Upper lobe of left lung (tissue), 6 donors: ENCODE measurements at regions not wholly inside any gene's neighbourhood (a gene's known extent, or its start where the extent isn't known, plus 50 kb on each side); places are given as distances from the start of the nearest gene placed in this dataset.
A peak's percentile ranks its signal among the peaks of the same experiment; 100 is the strongest.
"Not testable (repeated sequence)": the region's sequence is repeated elsewhere in the genome, so short reads cannot be mapped to it uniquely, and the experiment has no call there.

Experiments used
- ATAC-seq, 2 donors: fragments of 200-7000 bp; cut with Tn5 transposase; one replicate each; pipeline ENCODE4 v1.9.1; 2022; ENCODE audit warnings: mild to moderate bottlenecking in 2 of 2, moderate library complexity in 2 of 2; ENCODE audit not compliant: low FRiP score in 2 of 2
- DNase-seq, 2 donors: peaks; one replicate each; pipeline ENCODE4 v3.0.0-alpha.2; 2019 to 2020
- H3K27ac ChIP-seq, 4 donors: fragments of 200-600 bp; sonication (generic); one replicate each; pipeline ENCODE4 v1.5.1; 2016 to 2019
- H3K27me3 ChIP-seq, 4 donors: fragments of 200-600 bp; sonication (generic); one replicate each; pipeline ENCODE4 v1.5.1; 2017 to 2019
- H3K36me3 ChIP-seq, 4 donors: fragments of 200-600 bp; sonication (generic); one replicate each; pipeline ENCODE4 v1.5.1; 2016 to 2019
- H3K4me1 ChIP-seq, 4 donors: fragments of 200-600 bp; sonication (generic); one replicate each; pipeline ENCODE4 v1.5.1; 2018 to 2019
- H3K4me3 ChIP-seq, 4 donors: fragments of 200-600 bp; sonication (generic); one replicate each; pipeline ENCODE4 v1.5.1; 2017 to 2019; ENCODE audit warnings: mild to moderate bottlenecking in 2 of 4, moderate library complexity in 1 of 4
- H3K9me3 ChIP-seq, 4 donors: fragments of 200-600 bp; sonication (generic); one replicate each; pipeline ENCODE4 v1.5.1; 2018 to 2019
- CTCF ChIP-seq, 6 experiments: fragments of 450-650 bp in 4 of 6; fragments of 200-600 bp in 2 of 6; sonication (generic) in 2 of 6; IDR thresholded peaks; one replicate each; pipeline ENCODE4 v1.5.1; 2016 to 2019; ENCODE audit warnings: antibody characterized with exemption in 6 of 6
- EP300 ChIP-seq, 4 donors: sonication (generic); formaldehyde crosslinking; IDR thresholded peaks; one replicate each; pipeline ENCODE4 v1.5.1; 2017; ENCODE audit warnings: antibody characterized with exemption in 4 of 4, control low read depth in 2 of 4
- POLR2A ChIP-seq, 4 donors: fragments of 450-650 bp; IDR thresholded peaks; one replicate each; pipeline ENCODE4 v1.5.1; 2016 to 2017; ENCODE audit warnings: antibody characterized with exemption in 4 of 4, mild to moderate bottlenecking in 2 of 4
- POLR2AphosphoS5 ChIP-seq, 2 donors: sonication (generic); formaldehyde crosslinking; IDR thresholded peaks; one replicate each; pipeline ENCODE4 v1.5.1; 2017; ENCODE audit warnings: antibody characterized with exemption in 2 of 2
- WGBS, 2 donors: methylation state at CpG; one replicate each; pipeline ENCODE4 v1.1.5; 2017 to 2018; 5-methylcytosine and 5-hydroxymethylcytosine counted together
- donor health status: DM: no; HTN: no; CAD: no; lungs with moderate emphysema.
- donor health status: DM: no; HTN: yes; CAD: no; lungs with severe emphysema.

GRCh38 chr20:29743101-29743931, 1514.1 kb upstream of the DEFB115 start:
- Histone ChIP-seq H3K27me3 (no peaks in the 10 kb centered on the region), H3K9me3 (peaks cover 0 to 45% (median 11%) of the 10 kb centered on the region in 4 donors), H3K4me3 (peak overlapping the region in 1 of 4 donors; percentile 34), H3K27ac (no peak overlapping the region), H3K4me1 (no peaks in the 10 kb centered on the region), H3K36me3 (no peaks in the 10 kb centered on the region)
- ATAC-seq (peak in 1 of 2 donors; percentile 43), DNase-seq (peak in 1 of 2 donors; percentile 76)
- no peak for TF ChIP-seq EP300 (IDR thresholded peaks at IDR 0.05)
- no peak for TF ChIP-seq POLR2AphosphoS5 (IDR thresholded peaks at IDR 0.05)
- no peak for TF ChIP-seq POLR2A (IDR thresholded peaks at IDR 0.05)
- no peak for TF ChIP-seq CTCF (IDR thresholded peaks at IDR 0.05)
- 41 to 65% methylated on average over 16 to 64 of the region's 80 CpGs for WGBS, 2 donors

- H3K27ac ChIP-seq: no peak overlapping the region
- no peaks in the 10 kb centered on the region for H3K27me3 ChIP-seq
- H3K9me3 ChIP-seq: peaks cover 0 to 40% (median 11%) of the 10 kb centered on the region in 4 donors
- DNase-seq (peak in 1 of 2 donors; percentile 74), ATAC-seq (no peak)
- H3K36me3 ChIP-seq: no peaks in the 10 kb centered on the region
- H3K4me3 ChIP-seq: no peak overlapping the region
- 45 to 62% methylated on average over 5 to 37 of the region's 38 CpGs for WGBS, 2 donors
- TF ChIP-seq POLR2AphosphoS5 (IDR thresholded peaks at IDR 0.05) (no peak), CTCF (IDR thresholded peaks at IDR 0.05) (no peak), POLR2A (IDR thresholded peaks at IDR 0.05) (no peak), EP300 (IDR thresholded peaks at IDR 0.05) (no peak)
- H3K4me1 ChIP-seq: no peaks in the 10 kb centered on the region
These were observed 1513.4 kb upstream of the DEFB115 start for GRCh38 chr20:29744071-29744470.

GRCh38 chr20:29745534-29746245, 1511.8 kb upstream of the DEFB115 start:
- peaks cover 0 to 44% (median 10%) of the 10 kb centered on the region in 4 donors for H3K9me3 ChIP-seq
- ATAC-seq, H3K27me3 ChIP-seq, H3K27ac ChIP-seq, H3K36me3 ChIP-seq, DNase-seq, H3K4me1 ChIP-seq, H3K4me3 ChIP-seq: not testable (repeated sequence)
- WGBS, 2 donors: 80 to 91% methylated on average over 17 to 25 of the region's 26 CpGs

- Histone ChIP-seq H3K4me1 (no peaks in the 10 kb centered on the region), H3K27ac (no peak overlapping the region), H3K36me3 (no peaks in the 10 kb centered on the region), H3K27me3 (no peaks in the 10 kb centered on the region), H3K4me3 (no peak overlapping the region), H3K9me3 (peaks cover 0 to 11% (median 0%) of the 10 kb centered on the region in 4 donors)
- peak in 1 of 2 donors; percentile 46 for DNase-seq
- WGBS, 2 donors: 91 to 93% methylated on average over 19 to 33 of the region's 33 CpGs
- TF ChIP-seq EP300 (IDR thresholded peaks at IDR 0.05): no peak
- TF ChIP-seq CTCF (IDR thresholded peaks at IDR 0.05): no peak
- TF ChIP-seq POLR2AphosphoS5 (IDR thresholded peaks at IDR 0.05): no peak
- no peak for TF ChIP-seq POLR2A (IDR thresholded peaks at IDR 0.05)
- no peak for ATAC-seq
These were observed 1507.1 kb upstream of the DEFB115 start for GRCh38 chr20:29750268-29750899.

- Histone ChIP-seq H3K9me3 (peaks cover 0 to 11% (median 0%) of the 10 kb centered on the region in 4 donors), H3K4me3 (peak overlapping the region in 1 of 4 donors; percentile 25)
- not testable (repeated sequence) for H3K4me1 ChIP-seq, H3K36me3 ChIP-seq, ATAC-seq, H3K27me3 ChIP-seq, DNase-seq, H3K27ac ChIP-seq
- WGBS, 2 donors: 28 to 30% methylated on average over 20 to 24 of the region's 24 CpGs
These were observed 1504.6 kb upstream of the DEFB115 start for GRCh38 chr20:29752644-29753425.

GRCh38 chr20:29753426-29753746, 1504.1 kb upstream of the DEFB115 start:
- Histone ChIP-seq H3K9me3 (peaks cover 0 to 11% (median 0%) of the 10 kb centered on the region in 4 donors), H3K4me3 (peak overlapping the region in 1 of 4 donors; percentile 25)
- H3K27ac ChIP-seq, ATAC-seq, H3K4me1 ChIP-seq, H3K36me3 ChIP-seq, DNase-seq, H3K27me3 ChIP-seq: not testable (repeated sequence)
- WGBS, 2 donors: 20 to 53% methylated on average over 15 of the region's 15 CpGs

GRCh38 chr20:29753879-29754278, 1503.6 kb upstream of the DEFB115 start:
- not testable (repeated sequence) for H3K36me3 ChIP-seq, DNase-seq, H3K27ac ChIP-seq, H3K4me1 ChIP-seq, H3K27me3 ChIP-seq, ATAC-seq, H3K4me3 ChIP-seq
- WGBS, 2 donors: 69 to 87% methylated on average over 19 of the region's 19 CpGs
- peaks cover 0 to 11% (median 0%) of the 10 kb centered on the region in 4 donors for H3K9me3 ChIP-seq

GRCh38 chr20:29755854-29756498, 1501.5 kb upstream of the DEFB115 start:
- DNase-seq, ATAC-seq, H3K36me3 ChIP-seq, H3K27ac ChIP-seq, H3K4me3 ChIP-seq, H3K4me1 ChIP-seq, H3K9me3 ChIP-seq, H3K27me3 ChIP-seq: not testable (repeated sequence)
- WGBS, 2 donors: 76 to 85% methylated on average over 4 of the region's 4 CpGs
